ENCODE measurements at regions not wholly inside any gene's neighbourhood (a gene's known extent, or its start where the extent isn't known, plus 50 kb on each side); places are given as distances from the start of the nearest gene placed in this dataset.

DNA sequence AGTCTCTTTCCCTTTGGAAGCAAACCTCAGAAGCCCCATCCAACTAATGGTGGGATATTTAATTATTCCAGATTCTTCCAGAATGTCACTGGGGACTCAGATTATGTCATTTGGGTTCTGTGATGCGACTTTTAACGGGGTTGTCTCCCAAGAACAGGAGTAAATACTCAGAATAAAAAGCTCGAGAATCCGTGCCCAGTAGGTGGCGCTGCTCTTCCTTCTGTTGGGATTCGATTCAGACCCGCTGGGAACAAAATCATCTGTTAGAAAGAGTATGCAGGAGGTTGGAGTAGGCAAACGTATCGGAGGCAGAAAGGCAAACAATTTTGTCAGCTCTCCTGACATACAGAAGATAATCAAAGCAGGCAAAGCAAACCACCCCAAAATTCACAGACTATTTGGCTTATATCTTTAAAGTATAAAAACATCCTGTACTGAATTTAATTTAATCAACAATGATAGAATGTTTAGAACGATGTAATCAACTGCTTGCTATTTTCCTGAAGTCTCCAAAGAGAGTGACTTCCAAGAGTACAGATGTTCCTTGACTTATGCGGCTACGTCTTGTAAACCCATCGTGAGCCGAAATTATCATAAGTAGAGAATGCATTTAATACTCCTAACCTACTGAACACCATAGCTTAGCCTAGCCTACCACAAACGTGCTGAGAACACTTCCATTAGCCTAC lies 169.8 kb upstream of the RAI14 start:
- DNase-seq (ENCODE audit: low spot score), result peak; percentile 85

DNA sequence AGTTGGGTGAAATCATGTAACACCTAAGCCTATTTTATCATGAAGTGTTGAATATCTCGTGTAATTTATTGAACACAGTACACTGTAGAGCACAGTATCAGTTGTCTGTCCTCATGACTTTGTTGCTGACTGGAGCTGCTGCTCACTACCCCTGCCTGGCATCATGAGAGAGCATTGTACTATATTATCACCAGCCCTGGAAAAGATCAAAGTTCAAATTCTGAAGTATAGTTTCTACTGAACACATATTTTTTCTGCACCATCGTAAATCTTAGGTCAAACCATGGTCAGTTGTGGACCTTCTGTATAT lies 169.3 kb upstream of the RAI14 start:
- DNase-seq (ENCODE audit: low spot score), result no peak

DNA sequence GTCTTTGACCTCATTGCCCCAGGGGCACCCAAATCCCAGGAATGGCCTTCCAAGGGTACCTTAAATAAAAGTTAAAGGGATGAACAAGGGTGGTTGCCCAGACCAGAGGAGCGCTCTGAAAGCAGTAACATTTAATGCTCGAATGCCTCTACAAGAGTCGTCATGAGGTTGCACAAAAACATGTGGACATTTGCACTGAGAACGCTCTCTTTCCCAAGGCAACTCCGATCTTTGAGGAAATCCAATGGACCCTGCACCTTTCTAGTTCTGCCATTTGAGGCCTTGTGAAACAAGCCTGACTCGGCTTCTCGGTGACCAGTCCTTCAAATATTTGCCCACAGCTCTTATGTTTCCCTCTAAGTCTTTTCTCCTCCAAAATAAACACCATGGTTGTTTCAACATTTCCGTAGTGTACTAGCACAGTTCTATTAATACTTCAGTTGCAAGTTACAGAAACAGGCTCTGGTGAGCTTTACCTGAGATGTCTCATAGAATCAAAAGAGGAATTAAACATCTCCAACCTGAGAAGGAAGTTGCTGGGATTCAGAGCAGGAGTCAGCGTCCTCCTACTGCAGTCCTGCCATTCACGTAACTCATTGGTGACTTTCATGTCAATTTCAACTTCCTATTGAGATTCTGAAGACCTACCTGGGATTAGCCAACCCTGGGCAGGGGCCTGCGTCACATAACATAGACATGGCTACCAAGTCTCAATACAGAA lies 168.8 kb upstream of the RAI14 start:
- DNase-seq (ENCODE audit: low spot score), result no peak

DNA sequence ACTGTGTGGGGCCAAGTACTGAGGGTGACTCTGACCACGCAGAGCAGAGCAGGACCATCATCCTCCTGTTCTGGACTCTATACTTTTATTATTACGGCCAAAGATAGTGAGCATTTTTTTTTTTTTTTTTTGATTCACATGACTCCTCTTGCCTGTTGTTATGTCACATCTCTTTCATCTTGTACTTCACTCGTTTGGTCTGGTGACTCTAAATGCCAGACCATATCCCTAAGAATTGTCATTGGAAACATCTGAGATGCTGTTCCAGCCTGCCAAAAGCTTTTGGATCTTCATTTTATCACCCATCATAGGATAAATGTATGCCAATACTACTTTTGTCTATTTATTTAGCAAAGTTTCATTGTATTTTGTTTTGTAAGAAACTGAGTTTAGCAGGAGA lies 168.2 kb upstream of the RAI14 start:
- no peak for DNase-seq (ENCODE audit: low spot score)

DNA sequence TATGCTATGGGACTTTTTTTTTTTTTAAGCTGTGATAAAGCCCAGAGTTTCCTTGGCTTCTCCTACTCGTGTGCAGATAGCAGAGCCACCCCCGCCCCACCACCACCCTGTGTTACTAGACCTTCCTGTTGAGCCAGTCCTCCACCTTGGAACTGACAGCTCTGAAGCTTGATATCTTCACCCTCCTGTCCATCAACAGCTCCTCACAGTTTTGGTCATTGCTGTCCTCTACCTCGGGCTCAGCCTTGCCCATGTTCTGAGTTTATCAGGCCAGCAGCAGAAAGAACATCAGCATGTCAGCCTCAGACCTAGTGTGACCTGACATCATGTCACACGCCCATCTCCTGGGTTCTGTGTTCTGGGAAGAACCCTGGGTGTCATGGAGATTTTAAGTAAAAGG lies 167.1 kb upstream of the RAI14 start:
- no peak for DNase-seq (ENCODE audit: low spot score)

DNA sequence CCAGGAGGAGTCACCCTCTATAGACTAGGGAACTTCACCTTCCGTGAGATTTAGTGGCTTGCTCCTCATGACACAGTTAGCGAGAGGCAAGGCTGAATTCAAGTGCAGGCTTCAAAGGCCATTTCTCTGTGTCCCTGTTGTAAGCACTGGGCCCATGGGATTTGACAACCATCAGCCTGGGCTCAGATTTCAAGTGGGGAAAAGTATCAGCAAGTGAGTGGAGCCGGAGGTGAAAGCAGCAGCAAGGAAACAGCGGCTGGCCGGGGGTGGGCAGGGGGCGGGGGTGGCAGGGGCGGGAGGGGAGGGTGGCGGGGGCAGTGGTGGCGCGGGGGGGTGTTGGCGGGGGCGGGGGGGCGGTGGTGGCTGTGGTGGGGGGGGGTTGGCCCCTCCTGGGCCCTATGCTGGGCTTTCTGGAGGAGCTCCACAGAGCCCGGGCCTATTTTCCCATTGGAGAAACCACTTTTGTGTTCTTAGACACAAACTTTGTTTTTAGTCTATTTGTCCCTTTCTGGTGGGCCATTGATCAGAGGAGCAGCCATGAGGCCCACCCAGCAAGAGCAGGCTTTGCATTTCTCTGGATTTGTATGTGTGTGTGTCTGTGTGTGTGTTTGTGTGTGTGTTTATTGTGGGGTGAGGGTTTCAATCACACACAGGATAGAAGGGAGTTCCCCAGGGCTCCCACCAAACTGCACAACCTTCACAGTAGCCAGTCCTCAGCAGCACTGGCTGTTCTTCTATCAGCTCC lies 165.4 kb upstream of the RAI14 start:
- DNase-seq (ENCODE audit: low spot score), result no peak

DNA sequence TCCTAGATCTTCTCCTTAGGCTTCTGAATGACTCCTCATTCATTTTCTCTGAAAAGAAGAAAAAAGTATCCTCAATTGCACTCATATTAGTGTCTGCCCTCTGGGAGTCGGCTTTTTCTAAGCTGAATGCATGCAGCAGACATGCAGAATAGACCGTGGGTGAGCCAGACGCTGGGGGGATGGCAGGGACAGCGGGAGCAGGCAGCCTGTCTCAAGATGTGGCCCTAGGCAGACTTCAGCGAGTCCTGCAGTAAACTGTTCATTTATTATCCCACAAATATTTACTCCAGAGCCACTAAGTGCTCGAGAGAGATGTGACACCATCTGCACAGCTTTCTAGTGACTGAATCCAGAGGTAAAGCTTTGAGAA lies 164.9 kb upstream of the RAI14 start:
- DNase-seq (ENCODE audit: low spot score), result no peak

DNA sequence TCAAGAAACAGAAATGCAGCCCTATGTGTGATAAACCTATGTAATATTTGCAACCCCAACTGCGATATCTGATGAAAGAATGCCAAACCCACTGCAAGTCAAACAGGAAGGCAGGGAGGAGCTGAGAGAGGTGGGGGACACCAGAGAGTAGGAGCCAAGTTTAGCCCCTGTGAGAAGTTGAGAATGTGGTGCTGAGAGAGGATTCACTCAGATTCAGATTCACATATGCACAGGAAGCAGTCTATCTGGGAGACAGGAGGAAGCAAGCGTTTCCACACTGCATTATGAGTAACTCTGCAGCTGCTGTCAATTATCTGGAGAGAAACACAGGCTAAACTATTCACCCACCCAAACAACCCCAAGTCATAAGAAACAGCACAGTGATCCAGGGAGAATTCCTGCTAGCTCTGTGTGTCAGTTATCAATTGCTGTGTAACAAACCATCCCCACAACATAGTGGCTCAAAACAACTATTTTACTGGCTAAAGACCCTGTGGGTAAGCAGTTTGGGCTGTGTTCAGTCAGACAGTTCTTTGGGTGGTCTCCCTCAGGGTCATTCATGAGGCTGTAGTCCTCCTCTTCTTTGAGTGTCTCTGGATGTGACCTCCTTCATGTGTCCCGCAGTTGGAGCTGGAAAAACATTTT lies 161.9 kb upstream of the RAI14 start:
- no peak for DNase-seq (ENCODE audit: low spot score)

DNA sequence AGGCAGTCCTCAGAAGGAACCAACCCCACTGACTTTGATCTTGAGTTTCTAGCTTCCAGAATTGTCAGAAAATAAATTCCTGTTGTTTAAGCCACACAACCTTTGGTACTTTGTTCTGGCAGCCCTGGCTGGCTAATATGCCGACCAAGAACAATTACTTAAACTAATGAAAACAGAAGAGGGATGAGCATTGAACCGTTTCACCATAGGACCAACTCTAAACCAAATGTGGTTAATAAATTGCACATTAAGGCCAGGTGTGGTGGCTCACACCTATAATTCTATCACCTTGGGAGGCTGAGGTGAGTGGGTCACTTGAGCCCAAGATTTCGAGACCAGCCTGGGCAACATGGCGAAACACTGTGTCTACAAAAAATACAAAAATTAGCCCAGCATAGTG lies 160.9 kb upstream of the RAI14 start:
- DNase-seq (ENCODE audit: low spot score), result no peak

DNA sequence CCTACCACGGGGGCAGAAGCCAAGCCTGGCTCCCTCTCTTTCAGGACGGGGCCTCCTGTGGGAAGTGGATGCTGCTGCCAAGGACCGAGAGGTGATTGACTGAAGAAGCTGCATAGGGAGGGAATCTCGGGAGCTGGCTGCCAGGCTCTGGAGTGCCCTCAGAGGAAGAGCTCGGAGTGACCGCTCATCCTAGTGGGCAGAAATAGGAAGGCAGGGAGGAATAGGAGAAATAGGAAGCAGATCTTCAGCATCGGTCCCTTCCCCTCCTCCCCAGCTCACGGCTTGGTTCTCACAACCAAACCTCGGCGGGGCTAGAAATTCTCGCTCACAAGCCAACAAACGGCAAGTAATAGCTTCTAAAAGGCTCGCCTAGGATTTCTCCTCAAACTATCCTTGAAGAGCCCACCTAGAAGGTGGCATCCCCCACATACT lies 159.9 kb upstream of the RAI14 start:
- DNase-seq (ENCODE audit: low spot score), result no peak

DNA sequence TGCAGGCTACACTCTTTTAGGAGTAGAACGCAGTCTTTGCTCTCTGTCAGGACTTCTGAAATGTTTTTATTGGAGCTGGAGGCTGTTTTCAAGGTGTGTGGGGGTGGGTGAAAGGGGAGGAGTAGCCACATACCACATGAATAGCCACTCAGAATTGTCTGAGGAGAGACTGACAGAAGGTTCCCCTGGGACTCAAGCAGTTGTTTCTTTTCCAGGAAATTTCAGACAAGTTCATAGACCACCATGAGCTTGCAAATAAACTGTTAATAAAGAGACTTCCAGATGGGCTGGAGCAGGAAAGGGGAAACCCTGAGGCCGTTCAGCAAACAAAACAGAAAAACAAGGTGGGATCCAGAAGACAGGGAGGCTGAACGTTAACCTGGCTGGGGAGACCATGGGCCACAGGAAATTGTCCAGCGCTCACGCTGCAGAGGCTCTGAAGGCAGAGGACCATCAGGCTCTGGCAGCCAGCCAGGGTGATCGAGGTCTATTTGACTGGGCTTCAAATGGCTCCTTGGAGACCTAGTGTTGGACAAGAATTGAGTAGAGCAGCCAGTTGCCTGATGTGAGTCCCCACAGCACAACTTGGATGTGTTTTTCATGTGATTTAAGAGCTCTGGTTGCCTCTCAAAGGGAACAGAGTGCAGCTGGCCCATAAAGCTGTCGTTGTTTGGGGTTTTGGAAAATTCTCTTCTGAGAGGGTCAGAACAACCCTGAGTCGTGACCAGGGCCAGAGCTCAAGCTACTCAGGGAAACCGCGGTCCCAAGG lies 159.2 kb upstream of the RAI14 start:
- DNase-seq (ENCODE audit: low spot score), result no peak

DNA sequence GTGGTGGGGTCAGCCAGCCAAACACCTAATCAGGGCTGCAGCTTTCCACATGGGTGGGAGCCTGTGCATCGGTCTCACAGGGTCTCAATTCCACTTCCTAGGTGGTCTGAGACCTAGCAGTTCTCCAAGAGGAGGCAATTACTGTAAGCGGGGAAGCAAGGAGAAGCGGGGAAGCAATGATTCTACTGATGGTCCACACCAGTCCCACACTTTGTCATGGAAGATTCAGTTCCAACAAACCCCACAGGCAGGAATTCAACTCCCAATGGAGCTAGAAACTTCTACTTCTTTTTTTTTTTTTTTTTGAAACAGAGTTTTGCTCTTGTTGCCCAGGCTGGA lies 158.7 kb upstream of the RAI14 start:
- no peak for DNase-seq (ENCODE audit: low spot score)

DNA sequence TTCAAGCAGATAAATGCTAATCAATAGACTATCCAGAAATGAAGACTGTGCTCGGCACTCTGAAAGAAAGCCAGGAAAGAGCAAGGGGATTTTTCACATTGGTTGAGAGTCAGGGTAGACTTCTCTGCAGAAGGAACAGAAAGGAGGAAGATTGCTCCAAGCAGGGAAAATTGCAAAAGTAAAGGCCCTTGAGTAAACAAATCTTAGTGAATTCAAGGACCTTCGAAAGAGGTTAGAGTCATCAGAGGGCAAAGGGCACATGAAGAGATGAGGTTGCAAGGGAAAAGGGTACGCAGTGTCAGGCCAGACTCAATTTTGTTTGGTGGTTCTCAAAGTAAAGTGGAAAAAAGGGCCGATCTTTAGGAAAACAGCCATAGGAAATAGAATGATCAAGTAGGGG lies 157.6 kb upstream of the RAI14 start:
- no peak for DNase-seq (ENCODE audit: low spot score)

DNA sequence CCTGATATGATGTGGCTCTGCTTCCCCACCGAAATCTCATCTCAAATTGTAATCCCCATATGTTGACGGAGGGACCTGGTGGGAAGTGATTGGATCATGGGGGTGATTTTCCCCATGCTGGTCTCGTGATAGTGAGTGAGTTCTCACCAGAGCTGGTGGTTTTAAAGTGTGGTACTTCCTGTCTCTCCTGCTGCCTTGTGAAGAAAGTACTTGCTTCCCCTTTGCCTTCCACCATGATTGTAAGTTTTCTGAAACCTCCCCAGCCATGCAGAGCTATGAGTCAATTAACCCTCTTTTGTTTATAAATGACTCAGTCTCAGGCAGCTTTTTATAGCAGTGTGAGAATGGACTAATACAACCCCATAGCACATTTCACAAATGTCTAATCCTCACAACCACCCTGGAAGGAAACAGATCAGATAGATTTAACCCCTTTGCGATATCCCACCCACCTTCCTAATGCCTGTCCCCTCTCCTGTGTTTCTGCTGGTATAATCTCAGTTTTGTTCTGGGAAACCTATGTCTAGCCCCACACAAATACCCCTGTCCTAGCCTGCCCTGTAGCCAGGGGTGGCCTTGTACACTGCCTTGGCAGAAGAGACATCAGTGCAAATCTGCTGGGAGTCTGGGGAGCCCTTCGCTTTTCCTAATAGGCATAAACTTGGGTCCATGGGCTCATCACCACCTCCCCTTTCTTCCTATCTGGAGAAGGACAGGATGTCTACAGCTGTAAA lies 157.0 kb upstream of the RAI14 start:
- peak; percentile 23 for DNase-seq (ENCODE audit: low spot score)

DNA sequence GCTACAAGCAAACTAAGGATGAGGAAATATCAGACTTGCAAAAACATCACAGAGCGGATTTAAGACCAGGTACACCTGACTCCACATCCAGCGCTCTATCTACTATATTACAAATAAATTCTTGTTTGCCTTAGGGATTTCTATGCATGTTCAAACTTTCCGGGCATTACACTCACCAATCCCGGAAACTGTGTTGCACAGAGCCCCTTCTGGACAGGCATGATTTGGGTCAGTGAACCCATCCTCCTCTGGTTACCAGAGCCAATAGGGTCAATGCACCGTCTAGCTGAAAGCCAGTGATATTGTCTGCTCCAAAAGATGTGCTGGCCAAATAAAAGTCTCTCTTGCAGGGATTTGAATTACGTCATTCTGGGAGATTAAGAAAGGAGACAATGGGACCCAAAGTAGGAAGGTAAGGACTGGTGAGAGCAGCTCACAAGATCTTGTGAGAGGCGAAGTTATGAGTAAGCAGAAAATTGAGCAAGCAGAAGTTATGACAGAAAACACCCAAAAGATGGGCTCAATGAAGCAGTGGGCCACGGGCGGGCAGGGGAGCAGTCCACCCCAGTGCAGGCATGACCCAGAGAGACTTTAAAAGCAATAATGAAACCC lies 155.8 kb upstream of the RAI14 start:
- DNase-seq (ENCODE audit: low spot score), result no peak

DNA sequence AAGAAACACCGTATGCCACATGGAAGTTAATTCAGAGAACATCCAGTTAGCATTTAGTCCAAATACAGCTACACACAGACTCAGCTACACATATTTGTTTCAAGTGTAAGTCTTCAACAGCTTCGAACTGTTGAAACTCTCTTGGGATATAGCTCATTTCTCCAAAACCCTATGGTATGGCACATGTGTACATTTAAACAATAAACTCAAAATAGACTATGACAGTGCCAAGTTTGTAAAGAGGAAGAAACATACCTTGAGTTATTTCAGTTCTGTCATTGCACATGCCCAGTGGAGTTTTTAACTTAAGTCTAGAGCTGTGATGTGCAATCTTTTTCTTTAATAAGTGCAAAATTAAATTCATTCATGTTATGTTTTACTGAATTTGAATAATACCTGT lies 155.1 kb upstream of the RAI14 start:
- no peak for DNase-seq (ENCODE audit: low spot score)

DNA sequence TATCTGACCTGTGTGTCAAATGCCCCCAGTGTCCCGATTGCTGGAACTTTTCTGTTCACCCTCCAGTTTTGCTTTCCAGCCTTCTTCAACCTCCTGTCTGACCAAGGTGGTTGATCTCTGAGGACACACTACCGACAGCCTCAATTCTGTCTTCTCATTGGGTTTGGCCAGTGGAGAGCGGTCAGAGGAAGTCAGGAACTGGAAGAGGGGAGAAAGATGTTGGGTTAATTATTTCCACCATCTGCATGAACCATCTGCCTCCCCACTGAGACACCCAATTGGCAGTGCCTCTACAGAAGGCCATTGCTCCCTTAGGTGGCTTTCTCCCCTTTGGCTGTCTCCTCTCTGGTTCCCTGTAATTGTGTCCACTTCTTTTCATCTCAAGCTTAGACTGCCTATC lies 154.3 kb upstream of the RAI14 start:
- no peak for DNase-seq (ENCODE audit: low spot score)

DNA sequence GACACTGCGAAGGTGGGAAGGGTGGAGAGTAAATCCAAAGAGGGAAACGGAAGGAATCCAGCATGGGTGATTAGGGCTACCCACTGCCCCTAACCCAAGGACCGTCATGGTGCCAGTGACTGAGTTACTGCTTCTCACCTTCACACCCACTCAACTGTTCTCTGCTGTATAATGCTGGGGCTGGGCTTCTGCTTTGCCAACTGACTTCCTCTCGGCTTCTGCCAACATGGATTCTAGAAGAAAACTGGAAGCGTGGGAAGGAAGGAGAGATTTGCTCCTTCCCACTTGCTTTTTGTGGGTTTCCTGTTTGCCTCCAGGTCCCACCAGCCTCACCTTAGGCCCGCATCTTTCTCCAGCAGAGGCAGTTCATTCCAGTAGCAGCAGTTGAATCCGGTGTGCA lies 153.5 kb upstream of the RAI14 start:
- DNase-seq (ENCODE audit: low spot score), result no peak

DNA sequence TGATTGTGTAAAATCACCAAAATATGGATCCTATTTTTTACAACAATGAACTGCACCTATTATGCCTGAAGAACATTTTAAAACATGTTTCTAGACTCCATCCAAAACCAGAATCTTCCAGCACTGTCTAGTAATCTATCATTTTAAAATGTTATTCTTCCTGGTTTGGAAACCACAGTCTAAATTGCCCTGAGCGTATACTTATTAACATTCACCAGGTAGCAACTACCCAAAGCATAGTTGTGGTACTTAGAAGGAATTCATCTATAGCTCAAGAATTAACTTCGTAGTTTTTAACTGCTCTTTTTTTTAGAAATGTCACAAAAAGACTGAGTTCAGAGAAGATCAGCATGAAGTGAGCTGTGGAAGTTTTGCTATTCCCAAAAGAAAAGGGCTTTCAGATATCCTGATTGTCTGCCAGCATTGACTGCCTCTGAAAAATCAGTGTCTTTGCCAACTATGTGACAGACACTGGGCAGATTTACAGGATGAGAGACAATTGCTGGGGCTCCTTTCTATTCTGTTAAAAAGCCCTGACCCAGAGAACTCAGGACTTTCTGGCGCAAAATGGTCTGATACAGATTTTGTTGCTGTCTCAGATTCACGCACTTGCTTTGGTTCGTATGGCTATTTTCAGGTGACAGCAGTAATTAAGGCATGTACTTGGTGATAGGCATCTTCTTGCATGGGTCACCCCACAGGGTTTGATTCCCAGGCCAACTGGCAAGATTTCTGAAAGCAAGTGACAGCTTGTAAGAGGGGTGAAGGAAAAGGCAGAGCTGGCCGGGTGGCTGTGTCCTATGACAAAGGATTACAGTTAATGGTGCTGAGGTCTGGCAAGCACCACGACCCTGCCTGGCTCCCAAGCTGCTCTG lies 152.5 kb upstream of the RAI14 start:
- no peak for DNase-seq (ENCODE audit: low spot score)

DNA sequence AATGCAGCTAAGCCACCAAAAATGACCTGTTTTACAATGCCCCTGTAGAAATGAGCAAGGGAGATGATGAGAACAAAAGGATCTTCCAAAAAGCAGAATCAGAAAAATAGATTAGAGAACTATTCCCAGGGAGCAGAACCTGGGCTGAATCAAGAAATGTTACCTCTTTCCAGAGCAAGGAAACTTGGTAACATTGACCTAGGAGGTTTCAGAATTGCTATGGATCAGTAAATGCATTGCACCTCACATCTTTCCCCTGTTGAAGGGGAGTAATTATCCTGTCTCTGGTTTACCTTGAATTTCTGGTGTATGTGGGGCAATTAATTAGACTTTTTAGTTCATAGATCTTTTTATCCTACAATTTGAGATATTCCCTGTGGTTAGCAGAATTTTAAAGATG lies 151.2 kb upstream of the RAI14 start:
- no peak for DNase-seq (ENCODE audit: low spot score)
